ENCODE measurements at regions not wholly inside any gene's neighbourhood (a gene's known extent, or its start where the extent isn't known, plus 50 kb on each side); places are given as distances from the start of the nearest gene placed in this dataset.

- intact Hi-C loops (cut with micrococcal nuclease) (no loop called here), in situ Hi-C loops (cut with MboI) (no loop called here)
- 0% methylated on average over 1 of the region's 1 CpG for WGBS (ENCODE audit: insufficient coverage, low coverage, missing lambda C conversion rate)
- ChIA-PET CTCF (ENCODE audit: low intra/inter-chr PET ratio) (no interaction called here), POLR2A (interaction anchor here (0.6 kb wide), 1 partner anchor 921 kb away, joined by 3 read pairs; no protein-coding TSS in a partner anchor)
- no peaks in the 10 kb centered on the region for H3K36me3 ChIP-seq (ENCODE audit: control insufficient read depth, insufficient read depth, low read length)
- FAIRE-seq (no peak), ATAC-seq (no peak), DNase-seq (ENCODE audit: extremely low read depth in 1 of 4, low spot score in 3 of 4) (no peak)
- no peaks in the 10 kb centered on the region for H3K9me3 ChIP-seq (replicated peaks; ENCODE audit: control insufficient read depth, insufficient read depth, low read depth, low read length)
- no peaks in the 10 kb centered on the region for H3K4me1 ChIP-seq (replicated peaks in 1 of 2; ENCODE audit: control insufficient read depth in 2 of 2, insufficient read depth in 2 of 2, low read length in 2 of 2)
- TF ChIP-seq KLF16 (IDR thresholded peaks at IDR 0.05) (no peak), NFATC3 (IDR thresholded peaks at IDR 0.05) (no peak)
- no peaks in the 10 kb centered on the region for H4K20me1 ChIP-seq (replicated peaks; ENCODE audit: control insufficient read depth, insufficient read depth, low read length)
- no peaks in the 10 kb centered on the region for H3K27me3 ChIP-seq (ENCODE audit: control insufficient read depth in 2 of 2, insufficient read depth in 2 of 2, low read length in 2 of 2)
- no peak overlapping the region for H3K27ac ChIP-seq (ENCODE audit: extremely low read depth, low read depth, low read length)
- no peaks in the 10 kb centered on the region for H3K9me1 ChIP-seq (ENCODE audit: control insufficient read depth, insufficient read depth, low read length)
- no peak overlapping the region for H2AFZ ChIP-seq (ENCODE audit: low read depth, low read length)
- BruUV-seq (replicated peaks) = no TSS peak
- H3K4me2 ChIP-seq (ENCODE audit: insufficient read depth, low read length) = no peak overlapping the region
- no peaks in the 10 kb centered on the region for H3K79me2 ChIP-seq (ENCODE audit: control insufficient read depth, insufficient read depth, low read length)
- no peak overlapping the region for H3K9ac ChIP-seq (ENCODE audit: insufficient read depth in 1 of 2, low read depth in 2 of 2, low read length in 2 of 2)
- H3K4me3 ChIP-seq = no peak overlapping the region
Measured at GRCh38 chr3:55329849-55330248, 157.3 kb downstream of the WNT5A start.

DNA sequence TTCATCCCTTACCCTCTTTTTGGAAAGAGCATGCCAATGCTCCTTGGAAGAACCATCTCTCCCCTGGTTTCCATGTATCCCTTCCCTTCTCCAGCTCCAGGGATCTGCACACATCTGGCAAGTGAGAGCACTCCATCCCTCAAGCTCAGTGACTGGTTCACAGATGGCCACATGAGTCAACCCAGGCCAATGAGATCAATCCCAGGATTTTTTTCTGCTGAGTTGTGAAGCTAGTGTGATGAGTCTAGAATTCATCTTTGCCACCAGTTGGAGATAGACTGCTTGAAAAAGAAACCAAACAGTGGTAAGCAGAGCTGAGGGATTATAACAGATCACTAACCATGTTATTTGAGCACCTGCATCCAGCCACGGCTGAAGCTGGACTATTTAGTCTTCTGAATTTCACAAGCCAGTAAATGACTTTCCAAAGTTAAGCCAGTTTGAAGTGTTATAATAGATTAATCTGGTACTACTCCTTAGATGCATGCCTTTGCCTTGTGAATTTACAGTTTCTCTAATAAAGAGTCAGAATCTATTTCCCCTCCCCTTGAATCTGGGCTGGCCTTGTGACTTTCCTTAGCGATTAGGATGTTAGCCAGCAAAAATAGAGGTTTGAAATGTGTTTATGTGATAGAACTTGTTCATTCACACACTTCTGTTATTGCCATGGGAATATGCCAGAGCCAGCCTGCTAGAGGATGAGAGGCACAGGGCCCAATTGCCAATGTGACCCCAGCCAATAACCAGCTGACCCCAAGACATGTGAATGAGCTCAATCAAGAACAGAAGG is 159.8 kb downstream of the WNT5A start:
- Histone ChIP-seq H3K4me3 (no peak overlapping the region), H3K9me3 (replicated peaks; ENCODE audit: control insufficient read depth, insufficient read depth, low read depth, low read length) (no peaks in the 10 kb centered on the region), H3K27ac (ENCODE audit: extremely low read depth, low read depth, low read length) (no peak overlapping the region), H3K9ac (ENCODE audit: insufficient read depth in 1 of 2, low read depth in 2 of 2, low read length in 2 of 2) (no peak overlapping the region), H3K79me2 (ENCODE audit: control insufficient read depth, insufficient read depth, low read length) (no peaks in the 10 kb centered on the region), H4K20me1 (replicated peaks; ENCODE audit: control insufficient read depth, insufficient read depth, low read length) (no peaks in the 10 kb centered on the region), H3K9me1 (ENCODE audit: control insufficient read depth, insufficient read depth, low read length) (no peaks in the 10 kb centered on the region), H3K4me1 (replicated peaks in 1 of 2; ENCODE audit: control insufficient read depth in 2 of 2, insufficient read depth in 2 of 2, low read length in 2 of 2) (no peaks in the 10 kb centered on the region), H3K27me3 (ENCODE audit: control insufficient read depth in 2 of 2, insufficient read depth in 2 of 2, low read length in 2 of 2) (no peaks in the 10 kb centered on the region), H2AFZ (ENCODE audit: low read depth, low read length) (no peak overlapping the region), H3K36me3 (ENCODE audit: control insufficient read depth, insufficient read depth, low read length) (no peaks in the 10 kb centered on the region), H3K4me2 (ENCODE audit: insufficient read depth, low read length) (no peak overlapping the region)
- intact Hi-C loops (cut with micrococcal nuclease) = no loop called here
- WGBS (ENCODE audit: insufficient coverage, low coverage, missing lambda C conversion rate) = 0% methylated on average over 2 of the region's 2 CpGs
- no peak for DNase-seq (ENCODE audit: extremely low read depth in 1 of 4, low spot score in 3 of 4)
- no TSS peak for BruUV-seq (replicated peaks)
- FAIRE-seq = no peak
- CTCF ChIA-PET (ENCODE audit: low intra/inter-chr PET ratio) = no interaction called here
- in situ Hi-C loops (cut with MboI) = no loop called here
- ATAC-seq = no peak
- POLR2A ChIA-PET = no interaction called here
- TF ChIP-seq TEAD4 (IDR thresholded peaks at IDR 0.05; ENCODE audit: low read length) (no peak), TEAD4 (CRISPR knock-in tag; IDR thresholded peaks at IDR 0.05; ENCODE audit: borderline replicate concordance) (no peak), ZNF75A (CRISPR knock-in tag; IDR thresholded peaks at IDR 0.05) (no peak), KLF13 (tag; IDR thresholded peaks at IDR 0.05; ENCODE audit: borderline replicate concordance, low read depth) (no peak), ZNF24 (IDR thresholded peaks at IDR 0.05) (no peak), MYNN (IDR thresholded peaks at IDR 0.05) (no peak), MYNN (CRISPR knock-in tag; IDR thresholded peaks at IDR 0.05) (no peak), ZNF511 (CRISPR knock-in tag; IDR thresholded peaks at IDR 0.05) (no peak), HDGF (IDR thresholded peaks at IDR 0.05) (no peak), MCM3 (IDR thresholded peaks at IDR 0.05) (no peak), HMBOX1 (IDR thresholded peaks at IDR 0.05) (no peak), CBFA2T2 (conservative IDR thresholded peaks at IDR 0.05) (no peak), TCF7 (IDR thresholded peaks at IDR 0.05; ENCODE audit: borderline replicate concordance) (no peak), ZNF134 (CRISPR knock-in tag; conservative IDR thresholded peaks at IDR 0.05) (no peak), HNRNPL (IDR thresholded peaks at IDR 0.05; ENCODE audit: low read depth, low read length) (no peak), SMAD3 (CRISPR knock-in tag; conservative IDR thresholded peaks at IDR 0.05) (no peak)
